ENCODE measurements at regions not wholly inside any gene's neighbourhood (a gene's known extent, or its start where the extent isn't known, plus 50 kb on each side); places are given as distances from the start of the nearest gene placed in this dataset.

DNA sequence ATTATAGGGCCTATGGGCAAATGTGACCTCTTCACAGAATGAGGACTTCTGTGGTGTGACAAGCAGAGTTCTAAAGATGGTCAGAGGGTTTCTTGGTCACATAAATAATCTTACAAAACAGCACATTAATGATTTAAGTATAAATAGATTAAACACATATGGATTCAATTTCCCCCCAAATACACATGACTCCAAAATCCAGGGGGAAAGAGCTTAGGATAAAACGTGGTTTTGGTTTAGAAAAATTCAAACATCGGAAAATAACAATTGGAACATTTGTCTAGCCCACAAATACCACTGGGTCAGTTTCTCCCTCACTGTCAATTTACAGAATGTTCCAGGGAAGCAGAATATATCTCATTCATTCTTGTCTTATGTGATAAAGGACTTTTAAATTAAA lies 283.1 kb downstream of the COG6 start:
- DNase-seq (ENCODE audit: low spot score): no peak

DNA sequence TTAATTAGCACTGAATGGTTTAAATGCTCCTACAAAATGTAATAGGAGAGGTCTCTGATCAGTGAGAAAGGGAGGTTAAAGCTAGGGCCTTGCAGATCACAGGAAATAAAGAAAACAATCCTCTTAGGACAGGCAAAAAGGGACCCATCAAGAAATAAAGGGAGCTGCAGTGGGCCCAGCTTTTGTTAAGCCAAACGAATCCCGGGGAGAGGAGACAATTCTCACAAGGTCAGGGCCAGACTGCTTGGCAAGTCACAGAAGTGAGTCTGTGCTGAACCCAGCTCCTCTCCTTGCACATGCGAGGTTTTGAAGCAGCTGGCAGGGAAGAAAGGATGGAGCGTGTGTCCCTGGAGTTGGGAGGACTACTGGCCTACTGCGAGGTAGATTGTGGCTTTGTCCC lies 285.8 kb downstream of the COG6 start:
- no peak for DNase-seq (ENCODE audit: low spot score)

GRCh38 chr13:39941911-39942551 lies 286.6 kb downstream of the COG6 start:
- DNase-seq (ENCODE audit: low spot score): no peak

- peak; percentile 53 for DNase-seq (ENCODE audit: low spot score)
Observed at GRCh38 chr13:39942552-39943273, 287.3 kb downstream of the COG6 start.

DNA sequence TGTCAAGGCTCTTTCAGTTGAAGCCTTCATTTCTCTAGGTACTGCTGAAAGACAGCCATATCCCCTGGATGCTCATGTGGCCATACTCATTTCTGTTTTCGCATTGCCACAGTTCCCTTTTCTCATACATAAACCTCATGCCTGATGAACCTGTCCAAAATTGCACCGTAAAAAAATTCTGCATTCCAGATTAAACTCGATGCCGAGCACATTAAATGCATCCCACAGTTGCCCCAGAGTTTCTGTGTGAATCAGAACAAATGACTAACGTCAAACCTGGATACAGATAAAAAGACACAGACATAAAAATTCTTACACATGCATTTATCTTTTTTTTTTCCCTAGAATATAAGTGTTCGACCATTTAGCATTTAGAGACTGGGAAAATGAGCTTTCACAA lies 288.2 kb downstream of the COG6 start:
- no peak for DNase-seq (ENCODE audit: low spot score)

GRCh38 chr13:39945226-39945625 lies 289.8 kb downstream of the COG6 start:
- DNase-seq (ENCODE audit: low spot score): no peak

DNA sequence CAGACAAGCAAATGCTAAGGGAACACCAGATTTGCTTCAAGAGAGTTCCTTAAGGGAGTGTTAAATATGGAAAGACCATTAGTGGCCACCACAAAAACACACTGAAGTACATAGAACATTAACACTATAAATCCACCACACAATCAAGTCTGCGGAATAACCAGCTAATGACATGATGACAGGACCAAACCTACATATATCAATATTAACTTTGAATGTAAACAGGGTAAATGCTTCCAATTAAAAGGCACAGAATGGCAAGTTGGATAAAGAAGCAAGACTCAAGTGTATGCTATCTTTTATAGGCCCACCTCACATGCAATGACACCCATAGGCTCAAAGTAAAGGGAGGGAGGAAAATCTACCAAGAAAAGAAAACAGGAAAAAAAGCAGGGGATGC lies 291.3 kb downstream of the COG6 start:
- DNase-seq (ENCODE audit: low spot score): no peak

DNA sequence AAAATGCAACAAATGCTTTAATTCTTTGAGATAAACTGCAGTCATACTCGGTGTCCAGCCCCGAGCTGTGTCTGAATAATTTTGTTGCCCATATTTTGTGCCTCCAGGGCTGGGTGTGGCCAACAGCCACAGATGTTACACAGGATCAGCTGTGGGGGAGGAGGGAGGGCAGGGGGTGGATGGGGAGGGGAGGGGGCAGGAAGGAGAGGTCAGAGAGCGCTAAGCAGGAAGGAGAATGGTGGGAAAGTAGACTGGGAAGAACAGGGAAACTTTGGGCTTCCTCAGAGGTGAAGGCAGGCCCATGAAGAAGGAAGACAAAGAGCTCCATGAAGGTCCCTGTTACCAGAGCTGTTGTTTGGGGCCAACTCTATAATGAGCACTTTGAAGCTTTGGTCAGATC lies 295.8 kb downstream of the COG6 start:
- DNase-seq (ENCODE audit: low spot score): no peak

- DNase-seq (ENCODE audit: low spot score): peak; percentile 7
Observed at GRCh38 chr13:39952249-39953233, 297.1 kb downstream of the COG6 start.

- DNase-seq (ENCODE audit: low spot score): no peak
Observed at GRCh38 chr13:39954476-39954875, 299.0 kb downstream of the COG6 start.

GRCh38 chr13:39955560-39955959 lies 300.1 kb downstream of the COG6 start:
- no peak for DNase-seq (ENCODE audit: low spot score)

GRCh38 chr13:39956036-39956435 lies 300.6 kb downstream of the COG6 start:
- DNase-seq (ENCODE audit: low spot score): no peak

DNA sequence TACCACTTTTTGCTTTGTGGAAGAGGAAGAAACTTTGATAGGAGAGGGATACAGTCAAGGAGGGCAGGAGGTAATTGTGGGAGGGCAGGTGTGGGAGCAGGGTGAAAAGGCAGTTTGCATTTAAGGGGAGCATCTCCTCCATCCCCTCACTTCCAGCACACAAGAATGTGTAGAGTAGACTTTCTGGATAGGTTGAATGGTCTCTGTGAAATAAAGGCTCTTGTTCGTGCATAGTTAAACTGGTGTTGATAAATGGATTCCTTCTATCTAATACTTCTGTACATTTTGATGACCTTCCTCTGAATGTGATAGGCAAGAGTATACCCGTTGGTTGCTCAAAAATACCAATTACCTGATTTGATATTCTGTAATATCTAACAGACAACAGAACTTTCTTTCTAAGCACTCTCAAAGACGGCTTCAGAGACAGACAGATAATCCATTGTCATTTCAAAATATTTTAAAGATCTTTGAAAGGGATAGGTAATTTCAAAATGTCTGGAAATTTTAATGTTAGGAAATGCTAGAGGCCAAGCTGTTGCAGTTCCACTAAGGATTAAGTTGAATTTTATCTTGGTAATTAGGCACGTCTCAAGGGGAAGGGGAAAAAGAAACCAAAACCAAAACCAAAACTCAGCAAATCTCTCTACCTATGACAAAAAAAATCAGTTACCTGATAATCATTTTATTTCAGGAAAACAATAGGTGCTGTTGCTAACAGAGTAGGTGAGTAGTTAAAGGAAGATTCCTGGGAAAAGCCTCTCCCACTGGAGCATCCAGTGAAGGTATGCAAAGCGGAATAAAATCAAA lies 302.6 kb downstream of the COG6 start:
- DNase-seq (ENCODE audit: low spot score): no peak

- DNase-seq (ENCODE audit: low spot score): no peak
Observed at GRCh38 chr13:39959497-39960144, 304.2 kb downstream of the COG6 start.

DNA sequence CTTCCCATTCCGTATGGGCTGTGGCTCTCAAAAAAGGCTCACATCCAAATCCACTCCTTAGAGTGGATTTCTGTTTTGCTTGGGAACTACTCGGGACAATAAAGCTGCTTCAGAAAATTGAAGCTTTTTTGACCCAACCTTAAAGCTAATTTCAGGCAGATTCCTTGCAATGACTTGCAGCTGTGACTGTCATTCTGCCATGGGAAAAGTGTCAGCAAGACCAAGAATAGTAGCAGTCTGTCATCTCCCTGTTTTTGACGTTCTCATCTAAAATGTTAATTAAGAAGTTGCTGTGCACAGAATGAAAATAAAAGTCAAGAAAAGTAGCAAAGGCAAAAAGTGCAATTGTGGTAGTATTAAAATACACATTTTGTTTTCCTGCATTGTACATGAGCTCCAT lies 304.7 kb downstream of the COG6 start:
- DNase-seq (ENCODE audit: low spot score): no peak

GRCh38 chr13:39961036-39961435 lies 305.6 kb downstream of the COG6 start:
- DNase-seq (ENCODE audit: low spot score): no peak

DNA sequence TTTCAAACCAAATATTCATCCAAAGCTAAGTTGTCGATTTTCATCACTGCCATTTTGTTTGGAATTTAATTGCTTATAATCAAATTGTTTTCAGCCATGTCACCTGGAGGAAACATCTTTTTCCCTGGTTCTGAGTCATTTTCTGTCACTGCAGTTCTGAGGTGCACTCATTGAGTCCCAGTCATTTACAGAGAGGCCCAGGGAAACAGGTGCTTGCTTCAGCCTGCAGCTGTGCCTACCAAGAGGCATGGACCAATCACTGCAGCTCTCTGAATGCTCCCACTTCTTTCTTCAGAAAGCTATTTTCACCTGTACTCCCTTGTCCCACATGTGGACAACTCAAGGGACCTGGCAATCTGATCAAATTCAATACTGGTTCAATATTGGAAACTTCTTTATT lies 308.1 kb downstream of the COG6 start:
- DNase-seq (ENCODE audit: low spot score): no peak

DNA sequence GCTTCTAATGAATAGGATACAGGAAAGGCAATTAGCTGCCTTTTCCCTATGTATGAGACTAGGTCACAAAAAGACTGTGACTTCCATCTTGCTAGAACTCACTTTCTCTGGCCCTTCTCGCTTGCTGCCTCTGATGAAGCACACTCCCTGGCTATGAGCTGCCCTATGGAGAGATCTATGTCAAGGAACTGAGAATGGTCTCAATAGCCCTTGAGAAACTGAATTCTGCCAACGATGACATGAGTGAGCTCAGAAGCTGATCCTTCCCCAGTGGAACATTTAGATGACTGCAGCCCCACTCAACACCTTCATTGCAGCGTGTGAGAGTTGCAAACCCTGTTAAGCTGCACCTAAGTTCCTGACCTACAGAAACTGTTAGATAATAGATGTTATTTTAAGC lies 309.8 kb downstream of the COG6 start:
- no peak for DNase-seq (ENCODE audit: low spot score)

GRCh38 chr13:39967199-39967959 lies 311.9 kb downstream of the COG6 start:
- no peak for DNase-seq (ENCODE audit: low spot score)
